HuH-7.5 (cell line): ENCODE measurements at regions not wholly inside any gene's neighbourhood (a gene's known extent, or its start where the extent isn't known, plus 50 kb on each side); places are given as distances from the start of the nearest gene placed in this dataset.
"Not testable (repeated sequence)": the region's sequence is repeated elsewhere in the genome, so short reads cannot be mapped to it uniquely, and the experiment has no call there.

Experiments used
- DNase-seq: peaks from one replicate; pipeline ENCODE4 v3.0.0; 2011; ENCODE audit warnings: low spot score

GRCh38 chr17:51347851-51348584 is 87.7 kb downstream of the UTP18 start:
- DNase-seq: no peak

GRCh38 chr17:51351080-51351479 is 90.7 kb downstream of the UTP18 start:
- DNase-seq: no peak

GRCh38 chr17:51351890-51352289 is 91.5 kb downstream of the UTP18 start:
- no peak for DNase-seq

- DNase-seq: no peak
Observed at GRCh38 chr17:51352798-51353197, 92.5 kb downstream of the UTP18 start.

GRCh38 chr17:51353296-51353695 is 93.0 kb downstream of the UTP18 start:
- DNase-seq: no peak

- no peak for DNase-seq
Observed at GRCh38 chr17:51354936-51355335, 94.6 kb downstream of the UTP18 start.

- no peak for DNase-seq
Observed at GRCh38 chr17:51355441-51356410, 95.4 kb downstream of the UTP18 start.

GRCh38 chr17:51359055-51359454 is 98.7 kb downstream of the UTP18 start:
- DNase-seq: no peak

- DNase-seq: no peak
Observed at GRCh38 chr17:51362811-51363585, 102.7 kb downstream of the UTP18 start.

GRCh38 chr17:51365090-51365489 is 104.7 kb downstream of the UTP18 start:
- DNase-seq: no peak

- DNase-seq: no peak
Observed at GRCh38 chr17:51366866-51367265, 106.5 kb downstream of the UTP18 start.

GRCh38 chr17:51367836-51368235 is 107.5 kb downstream of the UTP18 start:
- not testable (repeated sequence) for DNase-seq

GRCh38 chr17:51371732-51372151 is 111.4 kb downstream of the UTP18 start:
- DNase-seq: peak; percentile 47

- DNase-seq: peak; percentile 23
Observed at GRCh38 chr17:51372345-51373004, 112.1 kb downstream of the UTP18 start.

- no peak for DNase-seq
Observed at GRCh38 chr17:51373489-51374152, 113.3 kb downstream of the UTP18 start.

GRCh38 chr17:51374209-51374608 is 113.9 kb downstream of the UTP18 start:
- DNase-seq: no peak

- DNase-seq: no peak
Observed at GRCh38 chr17:51375771-51376170, 115.4 kb downstream of the UTP18 start.

GRCh38 chr17:51376739-51377138 is 116.4 kb downstream of the UTP18 start:
- DNase-seq: no peak

GRCh38 chr17:51381262-51381661 is 120.9 kb downstream of the UTP18 start:
- DNase-seq: no peak

GRCh38 chr17:51385208-51385607 is 124.9 kb downstream of the UTP18 start:
- no peak for DNase-seq

GRCh38 chr17:51387582-51387981 is 127.2 kb downstream of the UTP18 start:
- no peak for DNase-seq
